ENCODE measurements at regions not wholly inside any gene's neighbourhood (a gene's known extent, or its start where the extent isn't known, plus 50 kb on each side); places are given as distances from the start of the nearest gene placed in this dataset.

GRCh38 chr6:19597809-19598320, 239.3 kb upstream of the ID4 start:
- POLR2A ChIA-PET, result no interaction called here

More at GRCh38 chr6:19597809-19598320, 239.3 kb upstream of the ID4 start:
- Histone ChIP-seq H3K4me3 (no peak overlapping the region), H3K4me2 (ENCODE audit: insufficient read depth, low read length) (no peak overlapping the region), H3K9ac (ENCODE audit: insufficient read depth in 1 of 2, low read depth in 2 of 2, low read length in 2 of 2) (no peak overlapping the region), H3K36me3 (ENCODE audit: control insufficient read depth, insufficient read depth, low read length) (no peaks in the 10 kb centered on the region), H3K9me1 (ENCODE audit: control insufficient read depth, insufficient read depth, low read length) (no peaks in the 10 kb centered on the region), H3K79me2 (ENCODE audit: control insufficient read depth, insufficient read depth, low read length) (no peaks in the 10 kb centered on the region), H3K4me1 (replicated peaks in 1 of 2; ENCODE audit: control insufficient read depth in 2 of 2, insufficient read depth in 2 of 2, low read length in 2 of 2) (no peaks in the 10 kb centered on the region), H3K27me3 (ENCODE audit: control insufficient read depth in 2 of 2, insufficient read depth in 2 of 2, low read length in 2 of 2) (no peaks in the 10 kb centered on the region), H4K20me1 (replicated peaks; ENCODE audit: control insufficient read depth, insufficient read depth, low read length) (no peaks in the 10 kb centered on the region), H3K9me3 (replicated peaks; ENCODE audit: control insufficient read depth, insufficient read depth, low read depth, low read length) (no peaks in the 10 kb centered on the region), H2AFZ (ENCODE audit: low read depth, low read length) (no peak overlapping the region), H3K27ac (ENCODE audit: extremely low read depth, low read depth, low read length) (no peak overlapping the region)
- in situ Hi-C loops (cut with MboI), result no loop called here
- FAIRE-seq (no peak), DNase-seq (ENCODE audit: extremely low read depth in 1 of 4, low spot score in 3 of 4) (no peak), ATAC-seq (no peak)
- 8% methylated on average over 5 of the region's 5 CpGs for WGBS (ENCODE audit: insufficient coverage, low coverage, missing lambda C conversion rate)
- intact Hi-C loops (cut with micrococcal nuclease), result no loop called here
- CTCF ChIA-PET (ENCODE audit: low intra/inter-chr PET ratio), result no interaction called here
- BruUV-seq (replicated peaks), result no TSS peak
- TF ChIP-seq HINFP (tag; conservative IDR thresholded peaks at IDR 0.05; ENCODE audit: low read depth), result no peak
- no peak for TF ChIP-seq OTX1 (CRISPR knock-in tag; IDR thresholded peaks at IDR 0.05)
- no peak for TF ChIP-seq RNF2 (IDR thresholded peaks at IDR 0.05)
- no peak for TF ChIP-seq ZNF780A (CRISPR knock-in tag; IDR thresholded peaks at IDR 0.05)
- TF ChIP-seq CREBBP (IDR thresholded peaks at IDR 0.05; ENCODE audit: low read depth, low read length), result no peak
- no peak for TF ChIP-seq CBX3 (IDR thresholded peaks at IDR 0.05; ENCODE audit: borderline replicate concordance in 1 of 2, low read length in 2 of 2)
- TF ChIP-seq SAFB (IDR thresholded peaks at IDR 0.05; ENCODE audit: borderline replicate concordance, low read depth, low read length), result no peak
- TF ChIP-seq RUNX1 (IDR thresholded peaks at IDR 0.05; ENCODE audit: low read depth), result no peak
- no peak for TF ChIP-seq ZEB2 (IDR thresholded peaks at IDR 0.05)
- no peak for TF ChIP-seq ZNF143 (CRISPR knock-in tag; IDR thresholded peaks at IDR 0.05)
